ENCODE measurements at regions not wholly inside any gene's neighbourhood (a gene's known extent, or its start where the extent isn't known, plus 50 kb on each side); places are given as distances from the start of the nearest gene placed in this dataset.

DNA sequence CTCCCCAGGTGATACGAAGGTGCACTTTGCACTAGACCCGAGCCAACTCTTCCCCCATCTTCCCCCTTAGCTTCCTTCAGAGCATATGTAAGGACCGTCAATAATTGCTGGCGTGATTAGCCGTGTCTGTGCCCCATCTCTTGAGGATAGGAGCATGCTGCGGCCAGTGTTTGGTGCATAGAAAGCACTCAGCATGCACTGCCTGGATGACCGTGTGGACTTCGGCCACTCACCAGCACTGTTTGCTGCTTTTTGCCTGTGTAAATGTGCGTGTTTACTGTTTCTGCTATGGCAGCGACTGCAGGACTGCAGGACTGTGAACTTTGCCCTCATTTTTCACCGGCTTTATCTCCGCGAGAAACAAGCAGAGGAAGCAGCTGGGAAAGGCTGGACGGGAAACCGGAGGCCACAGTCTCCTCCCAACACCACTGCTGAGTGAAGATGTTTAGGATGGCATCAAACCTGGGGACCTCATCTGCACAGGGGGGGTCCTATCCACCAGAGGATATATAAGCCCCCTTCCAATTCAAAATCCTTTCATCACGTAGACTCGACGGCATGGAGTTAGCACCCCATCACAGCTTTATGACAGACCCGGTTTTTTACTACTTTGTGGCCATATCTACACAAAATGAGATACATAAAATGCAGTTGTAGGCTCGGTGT is 150.6 kb upstream of the AFDN start:
- Mint-ChIP-seq H3K4me3 (no peak overlapping the region), H3K27me3 (peaks cover 16% of the 10 kb centered on the region), H3K4me1 (no peaks in the 10 kb centered on the region), H3K36me3 (no peaks in the 10 kb centered on the region), H3K9me3 (peaks cover 8% of the 10 kb centered on the region), H3K27ac (no peak overlapping the region)
- no peak for DNase-seq (ENCODE audit: low spot score in 2 of 2)
- ATAC-seq (ENCODE audit: low read depth): no peak

DNA sequence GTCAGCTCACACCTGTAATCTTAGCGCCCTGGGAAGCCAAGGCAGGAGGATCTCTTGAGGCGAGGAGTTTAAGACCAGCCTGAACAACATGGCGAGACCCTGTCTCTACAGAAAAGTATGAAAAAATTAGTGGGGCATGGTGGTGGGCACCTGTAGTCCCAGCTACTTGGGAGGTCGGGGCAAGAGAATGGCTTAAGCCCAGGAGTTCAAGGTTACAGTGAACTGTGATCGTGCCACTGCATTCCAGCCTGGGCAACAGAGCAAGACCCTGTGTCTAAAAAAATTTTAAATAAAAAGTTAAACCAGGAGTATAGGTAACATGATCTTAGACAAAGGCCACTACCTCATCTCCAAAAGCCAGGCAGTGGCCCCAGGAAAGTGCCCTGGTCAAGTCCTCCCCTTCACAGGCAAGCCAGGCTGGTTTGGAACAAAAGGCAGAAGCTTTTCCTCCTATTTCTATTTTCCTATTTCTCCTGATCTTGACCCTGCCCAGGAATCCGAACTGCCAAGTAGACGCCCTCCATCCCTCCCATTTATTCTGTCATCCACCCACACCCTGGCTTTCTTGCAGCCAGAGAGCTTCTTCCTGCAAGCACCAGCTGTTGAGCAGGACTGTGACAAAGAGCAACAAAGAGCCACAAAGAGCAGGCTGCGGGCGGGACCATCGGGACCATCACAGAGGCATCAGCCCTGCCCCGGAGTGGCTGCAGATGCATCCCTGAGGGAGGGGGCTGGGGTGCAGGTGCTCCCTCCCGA is 149.9 kb upstream of the AFDN start:
- peaks cover 23% of the 10 kb centered on the region for H3K27me3 Mint-ChIP-seq

DNA sequence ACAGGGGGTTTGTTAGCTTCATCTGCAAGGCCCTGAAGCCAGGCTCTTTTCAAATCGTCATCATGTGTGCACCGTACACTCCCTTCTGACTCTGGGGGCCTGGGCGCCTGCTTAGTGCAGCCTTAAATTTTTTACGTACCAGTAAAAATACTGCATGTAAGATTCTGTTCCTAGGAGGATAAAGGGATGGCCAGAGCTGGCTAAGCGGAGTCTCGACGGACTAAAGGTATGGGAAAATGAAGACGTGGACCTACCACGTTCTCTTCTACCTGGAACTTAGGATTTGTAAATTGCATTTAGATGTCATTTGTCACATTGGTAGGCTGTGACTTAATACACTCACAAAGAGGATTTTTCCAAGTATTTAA is 149.3 kb upstream of the AFDN start:
- no peaks in the 10 kb centered on the region for H3K4me1 Mint-ChIP-seq
- ATAC-seq (ENCODE audit: low read depth) (no peak), DNase-seq (ENCODE audit: low spot score in 2 of 2) (no peak)
- H3K36me3 Mint-ChIP-seq: no peaks in the 10 kb centered on the region
- no peak overlapping the region for H3K4me3 Mint-ChIP-seq
- H3K27ac Mint-ChIP-seq: no peak overlapping the region
- peaks cover 25% of the 10 kb centered on the region for H3K27me3 Mint-ChIP-seq
- H3K9me3 Mint-ChIP-seq: peaks cover 2% of the 10 kb centered on the region

More for the DNA sequence above, 149.9 kb upstream of the AFDN start:
- DNase-seq (ENCODE audit: low spot score in 2 of 2) (no peak), ATAC-seq (ENCODE audit: low read depth) (no peak)
- Mint-ChIP-seq H3K36me3 (no peaks in the 10 kb centered on the region), H3K9me3 (peaks cover 2% of the 10 kb centered on the region), H3K4me3 (no peak overlapping the region), H3K4me1 (no peaks in the 10 kb centered on the region), H3K27ac (no peak overlapping the region)

DNA sequence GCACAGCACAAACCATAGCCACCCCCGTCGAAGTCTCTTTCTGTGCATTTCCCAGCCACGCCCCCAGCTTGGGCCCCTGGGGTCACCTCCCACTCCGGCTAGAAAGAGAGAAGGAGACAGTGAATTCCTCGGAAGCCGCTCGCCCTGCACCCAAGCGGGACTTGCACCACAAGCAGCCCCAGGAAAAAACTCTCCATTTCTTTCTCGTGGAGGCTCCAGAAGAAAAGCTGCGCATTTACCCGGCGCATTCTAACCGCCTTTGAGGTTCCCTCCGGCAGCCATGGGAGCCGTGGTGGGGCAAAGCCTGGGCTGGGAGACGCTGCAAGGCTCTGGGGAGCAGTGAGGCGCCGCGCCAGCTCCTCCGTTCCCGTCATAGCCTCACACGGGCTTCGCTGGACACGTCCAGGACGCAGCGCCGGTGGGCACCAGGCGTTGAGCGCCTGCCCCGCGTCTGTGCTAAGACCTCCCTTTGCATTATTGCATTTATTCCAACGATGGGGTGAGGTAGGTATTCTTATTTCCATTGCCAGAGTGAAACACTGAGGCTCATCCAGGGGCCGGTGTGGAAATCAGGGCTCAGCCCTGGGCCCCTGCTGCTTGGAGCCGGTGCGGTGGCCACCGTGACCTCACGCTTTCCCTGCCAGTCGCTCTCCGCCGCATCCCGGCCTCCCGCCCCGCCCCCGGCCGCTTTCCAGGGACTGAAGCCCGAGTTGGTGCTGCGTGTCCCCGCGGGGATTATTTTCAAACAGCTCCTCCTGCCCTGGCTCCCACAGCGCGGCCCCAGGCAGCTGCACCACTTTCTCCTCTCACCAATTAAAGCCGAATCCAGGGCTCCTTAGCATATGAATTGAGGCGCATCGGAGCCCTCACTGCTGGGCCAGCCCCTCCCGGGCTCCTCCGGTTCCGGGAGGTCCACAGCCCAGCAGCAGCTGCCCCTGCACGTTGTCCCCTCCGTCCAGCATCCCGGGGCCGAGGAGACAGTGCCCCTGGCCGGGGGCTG is 148.3 kb upstream of the AFDN start:
- ATAC-seq (ENCODE audit: low read depth) (no peak), DNase-seq (ENCODE audit: low spot score in 2 of 2) (no peak)
- H3K4me1 Mint-ChIP-seq: no peaks in the 10 kb centered on the region
- no peak overlapping the region for H3K4me3 Mint-ChIP-seq
- no peak overlapping the region for H3K27ac Mint-ChIP-seq
- no peaks in the 10 kb centered on the region for H3K36me3 Mint-ChIP-seq
- H3K27me3 Mint-ChIP-seq: peaks cover 25% of the 10 kb centered on the region
- no peaks in the 10 kb centered on the region for H3K9me3 Mint-ChIP-seq

DNA sequence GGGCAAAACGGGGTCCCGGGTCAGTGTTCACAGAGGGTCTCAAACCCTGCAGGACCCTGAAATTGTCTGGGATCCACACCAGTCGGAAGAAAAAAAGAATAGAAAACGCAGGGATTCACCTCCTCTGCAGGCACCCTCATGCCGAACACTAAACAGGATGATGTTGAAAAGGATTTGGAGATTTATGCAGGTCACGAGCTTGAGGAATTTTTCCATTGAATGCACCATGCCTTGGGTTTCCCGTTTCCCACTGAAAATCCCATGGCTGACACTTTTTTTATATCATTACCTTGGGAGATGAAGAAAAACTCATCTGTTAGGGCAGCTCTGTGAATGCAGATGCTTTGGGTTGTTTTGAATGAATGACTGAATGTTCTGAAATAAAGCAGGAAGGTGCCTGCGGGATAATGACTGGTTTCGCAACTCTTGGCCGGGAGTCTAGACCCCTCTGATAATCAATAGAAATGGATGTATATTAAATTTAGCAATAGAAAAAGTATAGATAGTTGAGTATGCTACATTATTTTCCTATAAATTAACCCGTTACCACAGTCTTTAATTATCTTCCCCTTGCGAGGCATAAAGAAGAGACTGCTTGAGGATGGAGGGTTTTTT is 147.5 kb upstream of the AFDN start:
- H3K27me3 Mint-ChIP-seq: peaks cover 30% of the 10 kb centered on the region
- H3K27ac Mint-ChIP-seq: no peak overlapping the region
- DNase-seq (ENCODE audit: low spot score in 2 of 2): no peak
- no peaks in the 10 kb centered on the region for H3K9me3 Mint-ChIP-seq
- no peaks in the 10 kb centered on the region for H3K36me3 Mint-ChIP-seq
- ATAC-seq (ENCODE audit: low read depth): no peak
- no peaks in the 10 kb centered on the region for H3K4me1 Mint-ChIP-seq
- H3K4me3 Mint-ChIP-seq: no peak overlapping the region

DNA sequence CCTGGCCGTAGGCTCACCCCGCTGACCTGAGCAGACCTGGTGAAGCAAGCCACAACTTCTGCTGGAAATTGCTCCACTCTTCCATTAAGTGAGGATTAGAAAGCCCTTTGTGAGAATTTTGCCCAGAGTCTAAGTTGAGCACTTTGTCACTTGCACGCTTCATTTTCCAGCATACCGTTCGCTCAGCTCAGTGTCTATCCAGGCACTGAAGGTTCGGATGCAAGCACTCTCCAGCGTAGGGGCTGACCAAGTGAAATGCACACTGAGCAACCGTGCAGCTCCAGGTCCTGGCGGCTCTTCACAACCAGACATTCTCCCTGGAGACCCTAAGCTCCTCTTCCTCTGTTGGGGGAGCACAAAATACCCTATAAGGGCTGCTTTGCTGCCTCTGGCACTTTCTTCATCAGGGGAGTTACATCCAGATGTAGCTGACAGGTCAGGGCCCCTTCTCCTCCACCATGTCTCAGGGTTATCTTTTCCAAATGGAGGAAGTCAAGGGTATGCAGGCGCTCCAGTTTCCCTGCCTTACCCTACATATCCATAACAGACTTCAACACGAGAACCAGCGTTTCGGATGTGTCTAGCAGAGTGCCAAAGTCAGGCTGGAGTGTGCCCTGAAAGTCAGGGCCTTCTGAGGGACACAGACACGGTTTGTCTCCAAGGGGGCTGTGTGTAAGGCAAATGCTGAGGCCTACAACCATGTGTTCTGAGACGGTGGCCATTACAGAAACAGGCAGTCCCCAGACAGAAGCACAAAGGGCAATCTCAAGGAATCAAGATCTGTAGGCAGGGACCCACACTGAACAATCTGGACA is 146.7 kb upstream of the AFDN start:
- DNase-seq (ENCODE audit: low spot score in 2 of 2): no peak
- H3K9me3 Mint-ChIP-seq: no peaks in the 10 kb centered on the region
- no peaks in the 10 kb centered on the region for H3K36me3 Mint-ChIP-seq
- no peak overlapping the region for H3K4me3 Mint-ChIP-seq
- H3K27ac Mint-ChIP-seq: no peak overlapping the region
- ATAC-seq (ENCODE audit: low read depth): no peak
- H3K27me3 Mint-ChIP-seq: peaks cover 33% of the 10 kb centered on the region
- no peaks in the 10 kb centered on the region for H3K4me1 Mint-ChIP-seq

DNA sequence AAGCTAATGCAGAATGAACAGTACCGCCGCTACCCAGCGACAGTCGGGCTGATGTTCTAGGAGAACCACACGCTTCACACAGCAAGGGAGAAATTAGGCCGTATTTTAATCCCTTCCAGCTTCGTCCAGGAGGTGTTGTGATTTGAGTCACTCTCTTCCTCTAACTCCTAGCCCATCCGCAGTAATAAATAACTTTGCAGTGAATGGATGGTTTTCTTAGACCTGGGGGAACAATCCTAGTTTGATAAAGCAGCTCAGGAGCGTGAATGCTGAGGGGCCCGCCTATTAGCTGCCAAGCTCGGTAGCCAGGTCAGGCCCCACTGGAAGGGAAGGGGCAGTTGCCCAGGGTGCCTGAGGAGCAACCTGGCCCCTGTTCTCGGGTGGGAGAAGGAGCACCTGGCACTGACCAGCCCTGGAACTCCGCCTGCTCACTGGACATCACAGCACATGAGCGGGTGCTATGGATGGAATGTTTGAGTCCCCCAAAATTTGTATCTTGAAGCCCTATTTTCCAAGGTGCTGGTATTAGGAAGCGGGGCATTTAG is 146.0 kb upstream of the AFDN start:
- no peaks in the 10 kb centered on the region for H3K9me3 Mint-ChIP-seq
- H3K4me1 Mint-ChIP-seq: no peaks in the 10 kb centered on the region
- ATAC-seq (ENCODE audit: low read depth) (no peak), DNase-seq (ENCODE audit: low spot score in 2 of 2) (no peak)
- H3K27me3 Mint-ChIP-seq: peaks cover 36% of the 10 kb centered on the region
- no peak overlapping the region for H3K4me3 Mint-ChIP-seq
- H3K36me3 Mint-ChIP-seq: no peaks in the 10 kb centered on the region
- no peak overlapping the region for H3K27ac Mint-ChIP-seq

DNA sequence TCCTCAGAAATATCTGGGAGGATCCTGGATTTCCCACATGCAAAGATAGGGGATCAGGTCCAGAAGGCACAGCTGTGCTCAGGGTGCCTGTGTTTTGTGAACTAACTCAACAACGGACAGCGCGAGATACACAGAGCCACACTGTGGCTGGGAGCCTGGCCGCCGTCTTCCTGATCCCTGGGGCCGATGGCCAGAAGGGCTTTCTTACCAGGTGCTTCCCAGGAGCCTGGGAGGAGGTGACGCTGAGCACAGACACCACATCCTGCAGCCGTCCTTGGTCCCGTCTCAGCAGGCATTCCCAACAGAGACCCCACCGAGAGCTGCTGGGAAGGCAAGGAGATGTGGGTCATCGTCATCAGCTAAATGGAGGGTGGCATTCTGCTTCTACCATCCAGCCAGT is 144.6 kb upstream of the AFDN start:
- Mint-ChIP-seq H3K27ac (no peak overlapping the region), H3K36me3 (no peaks in the 10 kb centered on the region), H3K4me1 (peaks cover 3% of the 10 kb centered on the region), H3K4me3 (no peak overlapping the region), H3K27me3 (peaks cover 34% of the 10 kb centered on the region), H3K9me3 (peaks cover 5% of the 10 kb centered on the region)
- ATAC-seq (ENCODE audit: low read depth): no peak
- DNase-seq (ENCODE audit: low spot score in 2 of 2): no peak

DNA sequence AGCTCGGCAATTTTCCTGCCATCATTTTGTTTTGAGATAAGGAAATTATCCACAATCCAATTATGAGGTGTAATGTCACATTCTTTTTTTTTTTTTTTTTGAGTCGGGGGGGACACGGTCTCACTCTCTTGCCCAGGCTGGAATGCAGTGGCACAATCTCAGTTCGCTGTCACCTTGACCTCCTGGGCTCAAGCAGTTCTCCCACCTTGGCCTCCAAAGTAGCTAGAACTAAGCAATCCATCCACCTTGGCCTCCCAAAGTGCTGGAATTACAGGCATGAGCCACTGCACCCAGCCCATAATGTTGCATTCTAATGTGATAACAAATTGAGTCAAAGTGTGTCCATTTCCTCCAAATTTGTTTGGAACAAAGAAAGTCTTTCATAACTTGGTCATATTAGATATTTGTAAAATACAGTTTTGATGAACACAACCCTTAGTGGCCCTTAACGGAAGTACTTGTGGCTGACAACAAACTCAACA is 144.1 kb upstream of the AFDN start:
- H3K4me3 Mint-ChIP-seq: no peak overlapping the region
- peaks cover 34% of the 10 kb centered on the region for H3K27me3 Mint-ChIP-seq
- H3K36me3 Mint-ChIP-seq: no peaks in the 10 kb centered on the region
- ATAC-seq (ENCODE audit: low read depth) (no peak), DNase-seq (ENCODE audit: low spot score in 2 of 2) (no peak)
- H3K27ac Mint-ChIP-seq: no peak overlapping the region
- peaks cover 3% of the 10 kb centered on the region for H3K4me1 Mint-ChIP-seq
- peaks cover 5% of the 10 kb centered on the region for H3K9me3 Mint-ChIP-seq

DNA sequence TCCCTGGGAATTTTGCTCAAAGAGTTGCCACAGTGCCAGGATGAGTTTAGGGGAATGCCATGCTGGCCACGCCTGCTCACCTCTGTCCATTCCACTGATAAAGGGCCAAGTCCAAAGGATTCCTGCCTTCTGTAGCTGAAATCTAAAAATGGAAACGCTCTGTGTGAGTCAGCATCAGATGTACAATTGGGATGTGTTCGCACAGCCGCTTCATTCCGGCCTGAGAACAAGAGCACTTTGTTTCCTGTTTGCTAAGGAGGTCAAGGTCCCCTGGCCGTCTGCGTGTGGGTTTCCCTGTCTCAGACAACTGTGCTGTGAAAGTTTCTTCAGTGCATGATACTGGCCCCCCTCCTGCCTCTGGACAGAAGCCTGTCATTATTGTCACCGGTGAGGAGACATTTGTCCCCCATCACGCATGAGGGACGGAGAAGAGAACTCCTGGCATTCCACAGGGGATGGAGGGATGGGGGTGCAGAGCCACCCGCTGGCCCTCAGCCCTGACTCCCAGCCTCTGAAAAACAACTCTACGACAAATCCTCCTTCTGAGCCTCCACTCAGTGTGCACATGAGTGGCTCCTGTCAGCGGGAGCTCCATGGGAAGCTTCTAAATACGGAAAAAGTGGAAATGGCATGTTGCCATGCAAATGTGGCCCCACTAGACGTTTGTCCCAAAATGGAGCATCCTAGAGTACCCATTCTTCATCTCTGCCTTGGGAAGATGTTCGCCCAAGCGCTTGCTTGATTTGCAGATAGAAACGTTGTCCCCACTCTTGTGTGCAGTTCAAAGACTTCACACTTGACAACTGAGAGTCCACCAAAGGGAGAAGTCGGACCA is 143.5 kb upstream of the AFDN start:
- Mint-ChIP-seq H3K27ac (no peak overlapping the region), H3K4me3 (no peak overlapping the region), H3K36me3 (no peaks in the 10 kb centered on the region), H3K9me3 (peaks cover 5% of the 10 kb centered on the region), H3K4me1 (peaks cover 3% of the 10 kb centered on the region), H3K27me3 (peaks cover 34% of the 10 kb centered on the region)
- DNase-seq (ENCODE audit: low spot score in 2 of 2): no peak
- ATAC-seq (ENCODE audit: low read depth): no peak

DNA sequence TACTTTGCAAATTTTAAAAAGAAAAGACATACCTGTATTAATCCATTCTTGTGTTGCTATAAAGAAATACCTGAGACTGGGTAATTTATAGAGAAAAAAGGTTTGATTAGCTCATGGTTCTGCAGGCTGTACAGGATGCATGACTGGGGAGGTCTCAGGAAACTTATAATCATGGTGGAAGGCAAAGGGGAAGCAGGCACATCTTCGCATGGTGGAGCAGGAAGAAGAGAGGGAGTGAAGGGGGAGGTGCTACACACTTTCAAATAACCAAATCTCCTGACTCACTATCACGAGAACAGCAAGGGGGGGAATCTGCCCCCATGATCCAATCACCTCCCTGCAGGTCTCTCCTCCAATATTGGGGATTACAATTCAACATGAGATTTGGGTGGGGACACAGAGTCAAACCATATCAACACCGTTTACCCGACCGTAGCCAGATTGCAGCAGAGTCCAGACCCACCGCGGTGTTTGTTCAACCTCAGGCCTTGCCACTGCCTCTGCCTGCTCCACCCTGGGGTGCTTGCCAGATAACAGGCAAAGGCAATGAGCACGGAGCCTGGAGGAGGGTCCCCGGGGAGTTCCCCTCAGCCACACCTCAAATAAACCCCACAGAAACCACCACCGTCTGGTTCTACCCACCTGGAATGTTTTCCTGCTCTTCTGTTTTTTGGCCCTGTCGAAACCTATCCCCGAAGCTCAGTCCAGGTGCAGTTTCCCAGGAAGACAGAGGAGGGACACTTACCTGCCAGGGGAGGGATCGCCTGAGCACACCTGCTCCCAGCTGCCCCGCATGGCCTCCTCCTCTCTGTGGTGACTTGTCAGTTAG is 142.2 kb upstream of the AFDN start:
- DNase-seq (ENCODE audit: low spot score in 2 of 2) (no peak), ATAC-seq (ENCODE audit: low read depth) (no peak)
- no peaks in the 10 kb centered on the region for H3K36me3 Mint-ChIP-seq
- no peak overlapping the region for H3K4me3 Mint-ChIP-seq
- H3K4me1 Mint-ChIP-seq: peaks cover 3% of the 10 kb centered on the region
- H3K27ac Mint-ChIP-seq: no peak overlapping the region
- peaks cover 31% of the 10 kb centered on the region for H3K27me3 Mint-ChIP-seq
- peaks cover 5% of the 10 kb centered on the region for H3K9me3 Mint-ChIP-seq

DNA sequence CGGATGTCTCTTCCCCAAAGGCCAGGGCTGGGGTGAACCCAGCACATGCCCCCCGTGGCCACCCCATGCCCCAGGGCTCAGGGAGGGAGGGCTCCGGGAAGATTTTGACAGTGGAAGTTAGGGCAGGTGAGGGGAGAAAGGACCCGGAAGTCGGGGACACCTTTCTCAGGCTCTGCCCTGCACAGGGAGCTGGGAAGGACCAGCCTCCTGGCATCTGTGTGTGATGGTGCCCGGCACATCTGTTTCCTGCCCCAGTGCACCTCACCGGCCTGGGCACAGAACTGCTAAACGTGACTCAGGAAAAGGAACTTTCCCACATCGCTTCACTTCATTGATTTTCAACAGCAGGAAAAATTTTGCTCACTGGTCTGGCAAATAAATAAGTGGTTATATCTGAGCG is 141.1 kb upstream of the AFDN start:
- Mint-ChIP-seq H3K36me3 (no peaks in the 10 kb centered on the region), H3K4me3 (no peak overlapping the region), H3K27me3 (peaks cover 26% of the 10 kb centered on the region), H3K4me1 (peaks cover 3% of the 10 kb centered on the region), H3K9me3 (peaks cover 5% of the 10 kb centered on the region), H3K27ac (no peak overlapping the region)
- ATAC-seq (ENCODE audit: low read depth): no peak
- DNase-seq (ENCODE audit: low spot score in 2 of 2): no peak
